ENCODE measurements at regions not wholly inside any gene's neighbourhood (a gene's known extent, or its start where the extent isn't known, plus 50 kb on each side); places are given as distances from the start of the nearest gene placed in this dataset.

DNA sequence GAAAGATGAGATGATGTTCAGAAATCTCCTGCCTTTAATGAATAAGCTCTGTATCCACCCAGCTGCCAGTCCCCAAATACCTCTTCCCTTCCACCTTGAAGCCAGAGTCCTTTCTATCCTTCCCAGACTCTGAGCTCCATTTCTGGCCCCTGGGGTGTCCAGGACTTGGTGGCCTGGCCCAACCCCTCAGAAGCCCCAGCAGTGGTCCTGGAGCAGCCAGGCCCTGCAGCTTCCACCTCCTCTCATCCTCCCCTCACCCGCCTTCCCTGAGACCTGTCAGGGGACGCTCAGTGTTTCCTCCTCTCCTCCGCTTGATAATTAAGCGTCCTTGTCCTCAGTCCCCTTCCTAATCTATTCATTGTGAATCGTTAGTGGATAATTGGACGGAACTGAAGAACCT is 95.2 kb upstream of the CCL1 start:
- Histone ChIP-seq H3K27ac (ENCODE audit: low read length in 2 of 2) (no peak overlapping the region), H3K9me3 (ENCODE audit: control extremely low read depth in 1 of 3, control insufficient read depth in 2 of 3, insufficient read depth in 1 of 3, low read length in 2 of 3) (no peaks in the 10 kb centered on the region), H4K20me1 (ENCODE audit: control insufficient read depth, insufficient read depth, low read length, poor library complexity, severe bottlenecking) (no peaks in the 10 kb centered on the region), H3K4me1 (ENCODE audit: control insufficient read depth in 2 of 2, insufficient read depth in 2 of 2, low read length in 2 of 2) (no peaks in the 10 kb centered on the region), H3K4me2 (replicated peaks; ENCODE audit: low read depth, low read length, poor library complexity, severe bottlenecking) (no peak overlapping the region), H3K4me3 (ENCODE audit: control extremely low read depth in 1 of 5, extremely low read depth in 1 of 5, insufficient read depth in 1 of 5, low read depth in 2 of 5, low read length in 4 of 5) (no peak overlapping the region), H3K36me3 (replicated peaks in 1 of 2; ENCODE audit: control extremely low read depth in 1 of 2, control insufficient read depth in 1 of 2, extremely low read depth in 1 of 2, insufficient read depth in 2 of 2, low read length in 1 of 2) (no peaks in the 10 kb centered on the region), H3K79me2 (ENCODE audit: control insufficient read depth, insufficient read depth, low read length) (no peaks in the 10 kb centered on the region), H3K9ac (ENCODE audit: low read length) (no peak overlapping the region), H3K27me3 (replicated peaks in 1 of 4; ENCODE audit: control extremely low read depth in 1 of 4, control insufficient read depth in 3 of 4, insufficient read depth in 4 of 4, low read length in 3 of 4) (peaks cover 0 to 2% (median 0%) of the 10 kb centered on the region in 4 experiments), H2AFZ (ENCODE audit: insufficient read depth, low read depth, low read length, poor library complexity, severe bottlenecking) (no peak overlapping the region)
- Mint-ChIP-seq H3K4me3 (no peak overlapping the region), H3K27me3 (peaks cover 51% of the 10 kb centered on the region), H3K4me1 (no peaks in the 10 kb centered on the region), H3K27ac (no peak overlapping the region), H3K9me3 (ENCODE audit: insufficient read depth) (no peaks in the 10 kb centered on the region)
- intact Hi-C loops (cut with micrococcal nuclease), result no loop called here
- WGBS (ENCODE audit: insufficient coverage), result 95% methylated on average over 6 of the region's 6 CpGs
- ChIA-PET CTCF (no interaction called here), POLR2A (no interaction called here)
- DNase-seq (no peak), ATAC-seq (ENCODE audit: low read depth) (no peak)
- TF ChIP-seq, protein P1, sequence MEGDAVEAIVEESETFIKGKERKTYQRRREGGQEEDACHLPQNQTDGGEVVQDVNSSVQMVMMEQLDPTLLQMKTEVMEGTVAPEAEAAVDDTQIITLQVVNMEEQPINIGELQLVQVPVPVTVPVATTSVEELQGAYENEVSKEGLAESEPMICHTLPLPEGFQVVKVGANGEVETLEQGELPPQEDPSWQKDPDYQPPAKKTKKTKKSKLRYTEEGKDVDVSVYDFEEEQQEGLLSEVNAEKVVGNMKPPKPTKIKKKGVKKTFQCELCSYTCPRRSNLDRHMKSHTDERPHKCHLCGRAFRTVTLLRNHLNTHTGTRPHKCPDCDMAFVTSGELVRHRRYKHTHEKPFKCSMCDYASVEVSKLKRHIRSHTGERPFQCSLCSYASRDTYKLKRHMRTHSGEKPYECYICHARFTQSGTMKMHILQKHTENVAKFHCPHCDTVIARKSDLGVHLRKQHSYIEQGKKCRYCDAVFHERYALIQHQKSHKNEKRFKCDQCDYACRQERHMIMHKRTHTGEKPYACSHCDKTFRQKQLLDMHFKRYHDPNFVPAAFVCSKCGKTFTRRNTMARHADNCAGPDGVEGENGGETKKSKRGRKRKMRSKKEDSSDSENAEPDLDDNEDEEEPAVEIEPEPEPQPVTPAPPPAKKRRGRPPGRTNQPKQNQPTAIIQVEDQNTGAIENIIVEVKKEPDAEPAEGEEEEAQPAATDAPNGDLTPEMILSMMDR (IDR thresholded peaks at IDR 0.05), result no peak
- no peak for TF ChIP-seq EZH2 (IDR thresholded peaks at IDR 0.05; ENCODE audit: borderline replicate concordance, insufficient read depth, low read depth, low read length, poor library complexity, severe bottlenecking)

DNA sequence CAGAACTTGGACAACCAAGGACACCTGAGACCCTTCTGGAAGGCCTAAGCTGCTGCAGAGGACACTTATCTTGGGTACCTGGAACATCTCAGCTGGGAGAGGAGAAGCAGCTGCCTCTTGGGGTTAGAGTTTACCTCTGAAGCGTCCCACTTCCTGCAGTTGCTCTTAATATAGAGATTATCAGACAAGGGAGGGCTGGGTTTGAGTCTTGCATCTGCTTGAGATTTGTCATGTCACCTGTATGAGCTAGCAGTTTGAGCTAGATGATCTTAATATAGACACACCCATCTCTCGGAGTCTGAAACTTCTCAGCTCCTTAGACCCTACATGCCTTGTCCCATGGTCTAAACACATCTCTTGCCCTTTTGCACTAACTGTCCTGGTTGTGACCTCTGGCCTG is 93.1 kb upstream of the CCL1 start:
- intact Hi-C loops (cut with micrococcal nuclease), result no loop called here
- no peak overlapping the region for H3K4me2 ChIP-seq (replicated peaks; ENCODE audit: low read depth, low read length, poor library complexity, severe bottlenecking)
- Mint-ChIP-seq H3K27me3 (peaks cover 50% of the 10 kb centered on the region), H3K4me3 (no peak overlapping the region), H3K4me1 (no peaks in the 10 kb centered on the region), H3K9me3 (ENCODE audit: insufficient read depth) (no peaks in the 10 kb centered on the region), H3K27ac (no peak overlapping the region)
- ATAC-seq (ENCODE audit: low read depth), result no peak
- DNase-seq, result no peak
- ChIA-PET POLR2A (no interaction called here), CTCF (no interaction called here)
- no peak overlapping the region for H2AFZ ChIP-seq (ENCODE audit: insufficient read depth, low read depth, low read length, poor library complexity, severe bottlenecking)
- no peaks in the 10 kb centered on the region for H3K4me1 ChIP-seq (ENCODE audit: control insufficient read depth in 2 of 2, insufficient read depth in 2 of 2, low read length in 2 of 2)
- H3K27me3 ChIP-seq (replicated peaks in 1 of 4; ENCODE audit: control extremely low read depth in 1 of 4, control insufficient read depth in 3 of 4, insufficient read depth in 4 of 4, low read length in 3 of 4), result peaks cover 0 to 3% (median 0%) of the 10 kb centered on the region in 4 experiments
- 20% methylated on average over 1 of the region's 2 CpGs for WGBS (ENCODE audit: insufficient coverage)
- no peak overlapping the region for H3K27ac ChIP-seq (ENCODE audit: low read length in 2 of 2)
- H3K36me3 ChIP-seq (replicated peaks in 1 of 2; ENCODE audit: control extremely low read depth in 1 of 2, control insufficient read depth in 1 of 2, extremely low read depth in 1 of 2, insufficient read depth in 2 of 2, low read length in 1 of 2), result no peaks in the 10 kb centered on the region
- no peaks in the 10 kb centered on the region for H4K20me1 ChIP-seq (ENCODE audit: control insufficient read depth, insufficient read depth, low read length, poor library complexity, severe bottlenecking)
- no peak overlapping the region for H3K4me3 ChIP-seq (ENCODE audit: control extremely low read depth in 1 of 5, extremely low read depth in 1 of 5, insufficient read depth in 1 of 5, low read depth in 2 of 5, low read length in 4 of 5)
- TF ChIP-seq EZH2 (IDR thresholded peaks at IDR 0.05; ENCODE audit: borderline replicate concordance, insufficient read depth, low read depth, low read length, poor library complexity, severe bottlenecking), result no peak
- TF ChIP-seq, protein P1 (IDR thresholded peaks at IDR 0.05), result no peak
- H3K79me2 ChIP-seq (ENCODE audit: control insufficient read depth, insufficient read depth, low read length), result no peaks in the 10 kb centered on the region
- no peaks in the 10 kb centered on the region for H3K9me3 ChIP-seq (ENCODE audit: control extremely low read depth in 1 of 3, control insufficient read depth in 2 of 3, insufficient read depth in 1 of 3, low read length in 2 of 3)
- H3K9ac ChIP-seq (ENCODE audit: low read length), result no peak overlapping the region
